Activated T-helper 2 cell treated with anti-CD3 and anti-CD28 coated beads, Interferon-gamma antibody, Interleukin-2, Interleukin-4, amounts not matched to agents 10 μg/mL and 5 μg/mL and 100 μg/mL, durations not matched to agents 14 hours and 24 hours and 36 hours (primary cell): ENCODE measurements at regions not wholly inside any gene's neighbourhood (a gene's known extent, or its start where the extent isn't known, plus 50 kb on each side); places are given as distances from the start of the nearest gene placed in this dataset.

ENCODE experiments used
- DNase-seq: peaks from one replicate; pipeline ENCODE4 v3.0.0; 2021; ENCODE audit warnings: low spot score
- H3K27ac Mint-ChIP-seq: one replicate; pipeline ENCODE4 v1.8.0; 2021; ENCODE audit warnings: mixed read lengths
- H3K27me3 Mint-ChIP-seq: one replicate; pipeline ENCODE4 v1.8.0; 2021; ENCODE audit warnings: low read depth, mixed read lengths
- H3K36me3 Mint-ChIP-seq: one replicate; pipeline ENCODE4 v1.8.0; 2021; ENCODE audit warnings: low read depth, mixed read lengths
- H3K4me1 Mint-ChIP-seq: one replicate; pipeline ENCODE4 v1.8.0; 2021; ENCODE audit warnings: low read depth, mixed read lengths
- H3K4me3 Mint-ChIP-seq: one replicate; pipeline ENCODE4 v1.8.0; 2021; ENCODE audit warnings: low read depth, mild to moderate bottlenecking, moderate library complexity, mixed read lengths
- H3K9me3 Mint-ChIP-seq: one replicate; pipeline ENCODE4 v1.8.0; 2021; ENCODE audit warnings: mixed read lengths
- intact Hi-C: fragments of 100-400 bp; cut with micrococcal nuclease; formaldehyde crosslinking; loops from one replicate; pipeline ENCODE4 v1.15.1; 2023

GRCh38 chr10:56646329-56647111 lies 285.5 kb upstream of the ZWINT start:
- H3K36me3 Mint-ChIP-seq: no peaks in the 10 kb centered on the region
- no peak overlapping the region for H3K27ac Mint-ChIP-seq
- no peak for DNase-seq
- H3K4me1 Mint-ChIP-seq: no peaks in the 10 kb centered on the region
- intact Hi-C loops: no loop called here
- H3K9me3 Mint-ChIP-seq: peaks cover 41% of the 10 kb centered on the region
- H3K27me3 Mint-ChIP-seq: no peaks in the 10 kb centered on the region
- H3K4me3 Mint-ChIP-seq: no peak overlapping the region

DNA sequence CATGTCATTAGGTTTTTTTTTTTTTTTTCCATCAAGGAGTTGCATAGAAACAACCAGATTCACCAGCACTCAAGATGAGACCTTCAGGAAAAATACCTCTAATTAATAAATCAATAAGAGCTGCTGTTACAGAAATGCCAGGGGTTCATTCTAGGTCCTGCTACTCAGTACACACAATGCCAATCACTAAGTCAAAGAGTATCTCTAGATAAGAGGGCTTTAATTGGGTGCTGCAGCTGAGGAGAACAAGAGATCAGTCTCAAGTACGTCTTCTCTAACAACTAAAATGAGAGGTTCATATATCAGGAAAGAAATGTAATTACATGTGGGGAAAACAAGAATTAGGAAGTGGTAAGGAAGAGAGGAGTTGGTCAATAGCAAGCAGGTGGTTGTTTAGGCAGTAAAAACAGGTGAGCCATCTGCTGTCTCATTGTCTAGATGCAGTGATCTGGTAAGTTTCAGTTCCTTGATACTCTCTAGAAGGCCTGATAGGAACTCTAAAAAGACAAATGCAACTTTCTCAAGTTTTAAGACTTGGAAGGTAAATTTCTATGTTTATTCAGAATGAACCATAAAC lies 272.9 kb upstream of the ZWINT start:
- Mint-ChIP-seq H3K4me1 (no peaks in the 10 kb centered on the region), H3K9me3 (peaks cover 27% of the 10 kb centered on the region), H3K4me3 (no peak overlapping the region), H3K27me3 (no peaks in the 10 kb centered on the region), H3K36me3 (no peaks in the 10 kb centered on the region), H3K27ac (no peak overlapping the region)
- no peak for DNase-seq
- intact Hi-C loops: no loop called here

- intact Hi-C loops: no loop called here
- H3K27me3 Mint-ChIP-seq: no peaks in the 10 kb centered on the region
- no peak overlapping the region for H3K4me3 Mint-ChIP-seq
- H3K9me3 Mint-ChIP-seq: peaks cover 23% of the 10 kb centered on the region
- H3K36me3 Mint-ChIP-seq: no peaks in the 10 kb centered on the region
- DNase-seq: no peak
- H3K4me1 Mint-ChIP-seq: no peaks in the 10 kb centered on the region
- H3K27ac Mint-ChIP-seq: no peak overlapping the region
Measured at GRCh38 chr10:56632537-56632936, 271.5 kb upstream of the ZWINT start.

- intact Hi-C loops: no loop called here
- DNase-seq: no peak
- Mint-ChIP-seq H3K4me1 (no peaks in the 10 kb centered on the region), H3K27me3 (no peaks in the 10 kb centered on the region), H3K4me3 (no peak overlapping the region), H3K36me3 (no peaks in the 10 kb centered on the region), H3K27ac (no peak overlapping the region), H3K9me3 (peaks cover 24% of the 10 kb centered on the region)
Measured at GRCh38 chr10:56624082-56624481, 263.0 kb upstream of the ZWINT start.

GRCh38 chr10:56623064-56623463 lies 262.0 kb upstream of the ZWINT start:
- peaks cover 25% of the 10 kb centered on the region for H3K9me3 Mint-ChIP-seq
- no peaks in the 10 kb centered on the region for H3K27me3 Mint-ChIP-seq
- no peak overlapping the region for H3K4me3 Mint-ChIP-seq
- no peaks in the 10 kb centered on the region for H3K36me3 Mint-ChIP-seq
- intact Hi-C loops: no loop called here
- no peak for DNase-seq
- no peaks in the 10 kb centered on the region for H3K4me1 Mint-ChIP-seq
- H3K27ac Mint-ChIP-seq: no peak overlapping the region

DNA sequence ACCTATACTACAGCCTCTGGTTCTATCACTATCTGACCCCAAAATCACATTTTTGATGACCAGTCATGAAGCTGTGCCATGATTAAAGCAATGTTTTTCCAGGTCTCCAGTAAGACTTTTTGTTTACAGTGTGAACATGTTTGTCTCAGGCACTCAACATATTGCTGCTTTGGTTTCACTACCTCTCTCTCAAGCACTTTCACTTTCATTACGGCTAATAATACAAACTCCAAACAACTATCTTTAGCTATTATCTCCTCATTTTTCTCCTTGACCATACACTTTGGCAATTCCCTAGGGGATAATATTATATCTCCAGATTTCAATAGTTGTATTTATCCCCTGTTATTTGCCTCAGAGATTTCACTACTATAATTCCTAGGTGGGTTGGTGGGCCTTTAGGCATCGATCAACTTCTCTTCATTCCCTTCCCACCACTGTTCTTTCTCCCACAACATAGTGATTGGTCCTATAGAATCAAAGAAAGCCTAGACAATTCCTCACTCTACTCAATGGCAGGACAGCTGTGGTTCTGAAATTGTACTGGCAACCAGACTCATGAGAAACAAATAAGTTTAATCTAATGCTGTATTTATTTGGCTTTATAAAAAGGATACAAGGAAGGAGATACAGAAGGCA lies 261.4 kb upstream of the ZWINT start:
- Mint-ChIP-seq H3K9me3 (peaks cover 21% of the 10 kb centered on the region), H3K27me3 (no peaks in the 10 kb centered on the region), H3K4me1 (no peaks in the 10 kb centered on the region), H3K36me3 (no peaks in the 10 kb centered on the region), H3K27ac (no peak overlapping the region), H3K4me3 (no peak overlapping the region)
- no peak for DNase-seq
- intact Hi-C loops: no loop called here

- peaks cover 9% of the 10 kb centered on the region for H3K9me3 Mint-ChIP-seq
- no peak overlapping the region for H3K4me3 Mint-ChIP-seq
- H3K36me3 Mint-ChIP-seq: no peaks in the 10 kb centered on the region
- no peaks in the 10 kb centered on the region for H3K27me3 Mint-ChIP-seq
- no peak overlapping the region for H3K27ac Mint-ChIP-seq
- no peak for DNase-seq
- H3K4me1 Mint-ChIP-seq: no peaks in the 10 kb centered on the region
- intact Hi-C loops: no loop called here
Measured at GRCh38 chr10:56606202-56606601, 245.1 kb upstream of the ZWINT start.

DNA sequence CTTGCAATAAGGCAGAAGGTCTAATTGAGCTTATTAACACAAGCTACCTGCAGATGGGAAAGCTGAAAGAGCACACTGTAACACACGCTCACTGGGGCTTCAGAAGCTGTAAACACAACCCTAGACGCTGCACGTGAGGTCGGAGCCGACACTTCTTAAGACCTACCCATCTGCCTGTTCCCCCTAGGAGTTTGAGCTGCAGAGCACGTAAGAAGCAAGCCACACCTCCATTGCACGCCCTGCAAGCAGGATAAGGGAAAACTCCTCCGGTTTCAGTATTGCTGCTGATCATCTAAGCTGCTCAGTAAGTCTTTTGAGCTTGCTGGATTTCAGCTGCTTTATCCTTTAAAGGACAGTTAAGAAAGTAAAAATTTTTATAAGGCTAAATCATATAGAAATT lies 244.0 kb upstream of the ZWINT start:
- DNase-seq: no peak
- Mint-ChIP-seq H3K4me3 (no peak overlapping the region), H3K36me3 (no peaks in the 10 kb centered on the region), H3K4me1 (no peaks in the 10 kb centered on the region), H3K27me3 (no peaks in the 10 kb centered on the region), H3K27ac (no peak overlapping the region), H3K9me3 (peaks cover 4% of the 10 kb centered on the region)
- intact Hi-C loops: no loop called here

DNA sequence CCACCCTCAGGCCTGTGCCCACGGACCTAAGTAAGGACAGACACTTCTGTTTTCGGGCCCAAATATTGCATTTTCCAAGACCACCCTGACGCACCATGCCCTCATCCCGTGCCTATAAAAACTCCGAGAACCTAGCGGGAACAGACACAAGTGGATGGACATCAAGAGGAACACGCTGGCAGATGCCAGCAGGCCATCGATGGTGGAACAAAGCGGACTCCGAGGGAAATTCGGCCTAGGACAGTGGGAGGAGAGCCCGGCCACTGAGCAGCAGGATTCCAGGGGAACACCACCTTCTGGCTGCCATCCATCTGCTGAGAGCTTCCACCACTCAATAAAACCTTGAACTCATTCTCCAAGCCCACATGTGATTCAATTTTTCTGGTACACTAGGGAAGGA lies 243.6 kb upstream of the ZWINT start:
- no peaks in the 10 kb centered on the region for H3K27me3 Mint-ChIP-seq
- no peak for DNase-seq
- H3K4me3 Mint-ChIP-seq: no peak overlapping the region

DNA sequence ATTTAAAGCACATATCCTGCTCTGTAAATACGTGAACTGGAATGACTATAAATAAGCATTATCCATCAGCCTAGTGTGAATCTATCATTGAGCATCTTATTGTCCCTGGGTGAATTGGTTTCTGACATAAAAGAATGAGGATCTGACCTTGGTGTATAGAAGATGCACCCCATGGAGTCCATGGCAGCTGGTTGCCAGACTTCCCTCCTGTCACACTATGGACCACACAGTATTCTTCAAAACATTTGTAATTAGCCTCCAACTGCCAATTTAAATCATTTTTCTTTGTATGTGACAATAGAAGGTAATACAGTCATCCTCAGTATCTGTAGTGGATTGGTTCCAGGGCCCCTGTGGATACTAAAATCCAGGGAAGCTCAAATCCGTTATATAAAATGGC lies 238.1 kb upstream of the ZWINT start:
- intact Hi-C loops: no loop called here
- no peak for DNase-seq
- peaks cover 8% of the 10 kb centered on the region for H3K9me3 Mint-ChIP-seq
- no peak overlapping the region for H3K27ac Mint-ChIP-seq
- H3K4me1 Mint-ChIP-seq: no peaks in the 10 kb centered on the region
- H3K36me3 Mint-ChIP-seq: no peaks in the 10 kb centered on the region
- H3K4me3 Mint-ChIP-seq: no peak overlapping the region
- H3K27me3 Mint-ChIP-seq: no peaks in the 10 kb centered on the region

More for the DNA sequence above, 243.6 kb upstream of the ZWINT start:
- intact Hi-C loops: no loop called here
- Mint-ChIP-seq H3K27ac (no peak overlapping the region), H3K4me1 (no peaks in the 10 kb centered on the region), H3K36me3 (no peaks in the 10 kb centered on the region), H3K9me3 (peaks cover 4% of the 10 kb centered on the region)

- intact Hi-C loops: no loop called here
- Mint-ChIP-seq H3K27me3 (no peaks in the 10 kb centered on the region), H3K9me3 (peaks cover 8% of the 10 kb centered on the region), H3K4me1 (no peaks in the 10 kb centered on the region), H3K4me3 (no peak overlapping the region), H3K36me3 (no peaks in the 10 kb centered on the region), H3K27ac (no peak overlapping the region)
- no peak for DNase-seq
Measured at GRCh38 chr10:56596257-56596656, 235.2 kb upstream of the ZWINT start.

DNA sequence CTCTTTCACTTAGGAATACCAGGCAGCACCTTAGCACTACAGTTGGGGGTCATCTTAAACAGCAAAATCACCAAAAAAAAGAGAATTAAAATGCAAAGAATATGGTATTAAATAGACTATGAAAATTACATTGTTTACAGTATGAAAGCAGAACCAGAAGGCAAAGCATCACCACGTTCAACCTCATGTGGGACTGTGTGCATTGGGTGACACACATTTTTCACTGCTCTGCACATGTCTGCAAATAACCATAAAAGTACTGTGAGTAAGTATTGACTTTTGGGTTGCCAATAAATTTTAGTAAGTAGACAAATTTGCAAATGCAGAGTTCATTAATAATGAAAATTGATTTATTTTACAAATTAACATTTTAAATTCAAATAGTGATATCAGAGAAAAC lies 232.1 kb upstream of the ZWINT start:
- H3K4me3 Mint-ChIP-seq: no peak overlapping the region
- no peak for DNase-seq
- intact Hi-C loops: no loop called here
- peaks cover 8% of the 10 kb centered on the region for H3K9me3 Mint-ChIP-seq
- no peak overlapping the region for H3K27ac Mint-ChIP-seq
- no peaks in the 10 kb centered on the region for H3K27me3 Mint-ChIP-seq
- no peaks in the 10 kb centered on the region for H3K36me3 Mint-ChIP-seq
- H3K4me1 Mint-ChIP-seq: no peaks in the 10 kb centered on the region

GRCh38 chr10:56586461-56586891 lies 225.4 kb upstream of the ZWINT start:
- DNase-seq: no peak
- Mint-ChIP-seq H3K9me3 (peaks cover 6% of the 10 kb centered on the region), H3K27me3 (no peaks in the 10 kb centered on the region), H3K4me3 (no peak overlapping the region), H3K36me3 (no peaks in the 10 kb centered on the region), H3K27ac (no peak overlapping the region), H3K4me1 (no peaks in the 10 kb centered on the region)
- intact Hi-C loops: no loop called here
